ENCODE measurements at regions not wholly inside any gene's neighbourhood (a gene's known extent, or its start where the extent isn't known, plus 50 kb on each side); places are given as distances from the start of the nearest gene placed in this dataset.

DNA sequence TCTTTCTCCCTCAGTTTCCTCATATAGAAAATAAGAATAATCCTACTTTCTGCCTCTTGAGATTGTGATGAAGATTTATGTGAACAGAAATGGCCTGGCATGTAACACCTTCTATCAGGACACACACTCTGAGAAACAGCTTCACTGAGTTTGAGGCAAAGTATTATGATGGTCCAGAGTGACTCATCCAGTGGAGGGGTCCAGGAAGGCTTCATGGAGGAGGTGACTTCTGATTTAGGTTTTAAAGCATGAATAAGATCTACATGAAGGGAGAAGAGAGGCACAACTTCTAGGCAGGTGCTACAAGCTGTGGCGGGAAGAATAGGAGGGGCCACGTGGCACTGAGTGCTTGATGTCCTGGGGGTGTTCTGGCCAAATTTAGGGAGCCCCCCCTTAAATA lies 124.4 kb upstream of the SDK2 start:
- WGBS, 2 donors: 72 to 85% methylated on average over 2 of the region's 2 CpGs
- intact Hi-C loops (cut with DNase I; ENCODE audit: low total_unique reads): no loop called here
- no peak overlapping the region for H3K4me3 ChIP-seq (ENCODE audit: low read depth, poor library complexity, severe bottlenecking)
- TF ChIP-seq, protein P1, sequence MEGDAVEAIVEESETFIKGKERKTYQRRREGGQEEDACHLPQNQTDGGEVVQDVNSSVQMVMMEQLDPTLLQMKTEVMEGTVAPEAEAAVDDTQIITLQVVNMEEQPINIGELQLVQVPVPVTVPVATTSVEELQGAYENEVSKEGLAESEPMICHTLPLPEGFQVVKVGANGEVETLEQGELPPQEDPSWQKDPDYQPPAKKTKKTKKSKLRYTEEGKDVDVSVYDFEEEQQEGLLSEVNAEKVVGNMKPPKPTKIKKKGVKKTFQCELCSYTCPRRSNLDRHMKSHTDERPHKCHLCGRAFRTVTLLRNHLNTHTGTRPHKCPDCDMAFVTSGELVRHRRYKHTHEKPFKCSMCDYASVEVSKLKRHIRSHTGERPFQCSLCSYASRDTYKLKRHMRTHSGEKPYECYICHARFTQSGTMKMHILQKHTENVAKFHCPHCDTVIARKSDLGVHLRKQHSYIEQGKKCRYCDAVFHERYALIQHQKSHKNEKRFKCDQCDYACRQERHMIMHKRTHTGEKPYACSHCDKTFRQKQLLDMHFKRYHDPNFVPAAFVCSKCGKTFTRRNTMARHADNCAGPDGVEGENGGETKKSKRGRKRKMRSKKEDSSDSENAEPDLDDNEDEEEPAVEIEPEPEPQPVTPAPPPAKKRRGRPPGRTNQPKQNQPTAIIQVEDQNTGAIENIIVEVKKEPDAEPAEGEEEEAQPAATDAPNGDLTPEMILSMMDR (IDR thresholded peaks at IDR 0.05): no peak
- no peak for TF ChIP-seq POLR2A (IDR thresholded peaks at IDR 0.05)
- no peak for DNase-seq (ENCODE audit: low spot score in 2 of 2)

DNA sequence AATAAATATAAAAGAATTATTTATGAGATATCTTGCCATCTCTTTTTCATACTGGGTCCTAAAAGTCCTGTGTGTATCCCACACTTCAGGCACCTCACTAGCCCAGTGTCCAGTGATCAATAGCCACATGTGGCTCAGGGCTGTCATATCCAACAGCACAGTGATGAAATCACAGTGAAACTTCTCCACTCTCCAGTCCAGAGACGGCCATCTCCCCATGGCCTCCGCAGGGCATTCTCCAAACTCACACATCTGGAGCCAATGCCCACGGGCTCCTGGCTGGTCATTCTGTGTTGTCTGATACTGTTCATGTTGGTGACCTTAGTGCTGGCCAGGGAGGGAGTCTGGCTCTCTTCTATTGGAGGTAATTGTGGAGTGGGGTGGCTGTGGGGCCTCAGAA lies 125.2 kb upstream of the SDK2 start:
- 71 to 84% methylated on average over 3 of the region's 3 CpGs for WGBS, 2 donors
- H3K4me3 ChIP-seq (ENCODE audit: low read depth, poor library complexity, severe bottlenecking): no peak overlapping the region
- intact Hi-C loops (cut with DNase I; ENCODE audit: low total_unique reads): no loop called here
- TF ChIP-seq, protein P1 (IDR thresholded peaks at IDR 0.05): no peak
- no peak for TF ChIP-seq POLR2A (IDR thresholded peaks at IDR 0.05)
- DNase-seq (ENCODE audit: low spot score in 2 of 2): no peak

DNA sequence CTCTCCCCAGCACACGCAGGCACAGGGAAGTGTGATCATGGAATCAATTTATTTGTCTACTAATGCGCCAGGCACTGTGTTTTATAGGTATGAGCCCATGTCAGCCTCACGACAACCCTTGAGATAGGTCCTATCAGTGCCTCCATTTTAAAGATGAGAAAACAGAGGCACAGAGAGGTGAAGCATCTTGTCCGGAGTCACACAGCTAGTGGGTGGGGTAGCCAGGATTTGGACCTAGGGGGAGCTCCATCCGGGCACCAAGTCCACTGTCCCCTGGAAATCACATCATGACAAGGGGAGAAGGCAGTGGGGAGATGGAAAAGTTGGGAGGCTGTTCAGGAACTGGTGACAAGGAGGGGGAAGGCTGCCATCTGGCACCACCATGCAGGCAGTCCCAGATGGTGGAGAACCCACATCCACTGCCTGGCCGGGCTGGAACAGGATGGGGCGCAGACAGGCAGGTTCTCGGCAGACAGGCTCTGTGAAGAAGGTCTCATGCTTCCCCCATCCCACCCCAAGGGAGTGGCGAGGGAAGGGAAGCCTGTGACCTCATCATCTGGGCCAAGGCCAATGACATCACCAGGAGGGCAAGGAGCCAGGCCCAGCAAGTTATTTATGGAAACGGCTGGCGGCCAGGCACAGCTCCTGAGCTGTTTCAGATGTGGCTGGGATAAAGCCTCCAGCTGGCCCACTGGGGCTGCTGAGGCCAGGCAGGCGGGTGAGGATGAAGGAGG lies 126.0 kb upstream of the SDK2 start:
- 31 to 34% methylated on average over 11 to 12 of the region's 12 CpGs for WGBS, 2 donors
- peak; percentile 74 to 93 for DNase-seq (ENCODE audit: low spot score in 2 of 2)
- no peak overlapping the region for H3K4me3 ChIP-seq (ENCODE audit: low read depth, poor library complexity, severe bottlenecking)
- no peak for TF ChIP-seq POLR2A (IDR thresholded peaks at IDR 0.05)
- TF ChIP-seq, protein P1 (IDR thresholded peaks at IDR 0.05): no peak
- intact Hi-C loops (cut with DNase I; ENCODE audit: low total_unique reads): no loop called here

DNA sequence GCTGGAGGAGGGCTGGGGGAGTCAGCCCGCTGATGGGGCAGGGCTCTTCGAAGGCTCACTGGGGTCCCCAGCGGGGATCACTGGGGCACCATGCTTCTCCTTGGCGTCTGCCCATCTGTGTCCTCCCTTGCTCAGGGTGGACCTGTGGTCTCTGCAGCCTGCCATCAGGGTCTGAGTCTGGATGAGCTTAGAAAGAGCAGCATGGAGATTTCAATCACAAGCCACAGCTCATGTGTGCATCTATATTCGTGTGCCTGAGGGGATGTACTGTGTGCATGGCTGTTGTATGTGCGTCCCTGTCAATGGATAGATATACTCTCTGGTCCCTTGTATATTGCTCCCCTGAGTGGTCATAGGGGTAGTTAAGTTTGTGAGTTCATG lies 126.6 kb upstream of the SDK2 start:
- WGBS, 2 donors: 25% methylated on average over 5 of the region's 6 CpGs
- intact Hi-C loops (cut with DNase I; ENCODE audit: low total_unique reads): no loop called here
- TF ChIP-seq, protein P1 (IDR thresholded peaks at IDR 0.05): no peak
- TF ChIP-seq POLR2A (IDR thresholded peaks at IDR 0.05): no peak
- H3K4me3 ChIP-seq (ENCODE audit: low read depth, poor library complexity, severe bottlenecking): no peak overlapping the region
- DNase-seq (ENCODE audit: low spot score in 2 of 2): no peak

DNA sequence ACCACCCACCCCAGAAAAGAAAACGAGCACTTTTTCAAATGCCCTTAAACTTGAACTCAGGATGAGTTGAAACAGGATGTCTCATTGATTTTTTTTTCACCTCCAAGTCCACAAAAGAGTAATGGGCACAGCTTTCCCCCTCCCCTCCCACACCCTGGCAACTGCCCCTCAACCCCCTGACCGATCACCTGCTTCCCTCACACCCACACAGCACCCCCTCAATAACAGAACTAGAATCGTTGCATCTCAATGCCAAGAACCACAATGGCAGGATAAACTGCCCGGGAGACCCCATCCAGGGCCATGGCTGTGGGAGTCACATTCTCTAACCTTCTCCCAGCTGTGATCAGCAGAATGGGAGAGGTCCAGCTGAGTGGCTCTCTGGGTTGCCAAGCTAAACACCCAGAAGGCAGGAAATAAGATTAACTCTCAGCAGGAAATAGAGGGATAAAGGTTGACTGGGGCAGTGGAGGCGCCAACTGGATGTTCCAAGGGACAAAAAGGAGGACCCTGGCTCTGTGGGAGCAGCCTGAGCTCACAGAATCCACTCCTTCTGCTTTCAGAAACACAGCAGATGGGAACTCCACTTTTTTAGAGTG lies 128.0 kb upstream of the SDK2 start:
- no peak for TF ChIP-seq POLR2A (IDR thresholded peaks at IDR 0.05)
- TF ChIP-seq, protein P1 (IDR thresholded peaks at IDR 0.05): no peak
- WGBS, 2 donors: 72 to 83% methylated on average over 5 of the region's 5 CpGs
- H3K4me3 ChIP-seq (ENCODE audit: low read depth, poor library complexity, severe bottlenecking): no peak overlapping the region
- DNase-seq (ENCODE audit: low spot score in 2 of 2): no peak
- intact Hi-C loops (cut with DNase I; ENCODE audit: low total_unique reads): no loop called here

Measured in lower leg skin (tissue), 4 donors.